Mucosa of descending colon (tissue), 3 donors: ENCODE measurements at regions not wholly inside any gene's neighbourhood (a gene's known extent, or its start where the extent isn't known, plus 50 kb on each side); places are given as distances from the start of the nearest gene placed in this dataset.

ENCODE experiments used
- ATAC-seq: fragments of 200-7000 bp; cut with Tn5 transposase; one replicate; pipeline ENCODE4 v1.9.1; 2020; ENCODE audit warnings: mild to moderate bottlenecking, moderate library complexity
- DNase-seq, 3 donors: peaks; one replicate each; pipeline ENCODE4 v3.0.0-alpha.2; 2020
- H3K36me3 ChIP-seq: fragments of 200-600 bp; one replicate; pipeline ENCODE4 v1.8.0; 2021; ENCODE audit warnings: low read depth, mild to moderate bottlenecking
- H3K4me1 ChIP-seq: fragments of 200-600 bp; one replicate; pipeline ENCODE4 v1.8.0; 2021; ENCODE audit warnings: low read depth, mild to moderate bottlenecking
- H3K4me3 ChIP-seq: fragments of 200-600 bp; one replicate; pipeline ENCODE4 v1.8.0; 2021; ENCODE audit warnings: mild to moderate bottlenecking
- H3K9me3 ChIP-seq: fragments of 200-600 bp; one replicate; pipeline ENCODE4 v1.8.0; 2021; ENCODE audit warnings: mild to moderate bottlenecking
- intact Hi-C, 2 donors: fragments of 100-400 bp; cut with DNase I in 1 of 2; cut with micrococcal nuclease in 1 of 2; formaldehyde crosslinking; loops; one replicate each; pipeline versions ENCODE4 v1.11.0 to v1.11.1; 2022; cut with DNase I, micrococcal nuclease
- TF ChIP-seq, protein P1 (sequence below): fragments of 200-600 bp; IDR thresholded peaks from one replicate; pipeline ENCODE4 v1.8.0; 2022; ENCODE audit warnings: antibody characterized with exemption, mild to moderate bottlenecking
- donor health status: DM: no; HTN: no; CAD: no; lungs with moderate emphysema.
- donor health status: DM: no; HTN: no; CAD: no.
- donor health status: DM: no; HTN: yes; CAD: no.

DNA sequence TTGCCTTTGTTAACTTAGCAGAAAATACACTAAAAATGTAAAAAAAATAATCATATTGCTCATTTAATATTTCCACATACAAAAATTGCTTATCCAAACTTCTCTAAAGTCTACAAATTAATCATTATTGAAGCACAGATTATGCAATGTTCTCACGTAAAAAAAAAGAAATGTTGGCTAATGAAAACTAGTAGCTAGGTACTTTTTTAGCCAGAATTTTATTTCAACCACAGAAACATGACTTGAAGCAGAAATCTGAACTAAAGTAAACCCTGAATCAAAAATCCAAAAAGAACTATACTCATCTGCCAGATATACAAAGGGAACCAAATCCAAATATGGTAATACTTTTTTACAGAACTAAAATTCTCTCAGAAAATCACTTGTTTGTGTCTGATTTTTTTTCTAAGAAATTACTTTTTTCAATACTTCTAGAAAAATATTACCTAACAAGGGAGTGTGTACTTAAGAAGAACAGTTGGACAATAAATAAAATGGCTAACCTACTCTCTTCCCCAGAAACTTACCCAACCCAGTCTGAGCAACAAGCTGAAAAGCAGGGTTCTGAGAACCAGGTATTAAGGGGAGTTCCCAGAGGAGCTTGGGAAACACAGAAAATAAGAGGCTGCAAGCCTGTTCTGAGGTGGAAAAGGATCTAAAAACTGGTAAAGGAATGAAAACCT, 78.4 kb upstream of the RAP1B start:
- TF ChIP-seq, protein P1, sequence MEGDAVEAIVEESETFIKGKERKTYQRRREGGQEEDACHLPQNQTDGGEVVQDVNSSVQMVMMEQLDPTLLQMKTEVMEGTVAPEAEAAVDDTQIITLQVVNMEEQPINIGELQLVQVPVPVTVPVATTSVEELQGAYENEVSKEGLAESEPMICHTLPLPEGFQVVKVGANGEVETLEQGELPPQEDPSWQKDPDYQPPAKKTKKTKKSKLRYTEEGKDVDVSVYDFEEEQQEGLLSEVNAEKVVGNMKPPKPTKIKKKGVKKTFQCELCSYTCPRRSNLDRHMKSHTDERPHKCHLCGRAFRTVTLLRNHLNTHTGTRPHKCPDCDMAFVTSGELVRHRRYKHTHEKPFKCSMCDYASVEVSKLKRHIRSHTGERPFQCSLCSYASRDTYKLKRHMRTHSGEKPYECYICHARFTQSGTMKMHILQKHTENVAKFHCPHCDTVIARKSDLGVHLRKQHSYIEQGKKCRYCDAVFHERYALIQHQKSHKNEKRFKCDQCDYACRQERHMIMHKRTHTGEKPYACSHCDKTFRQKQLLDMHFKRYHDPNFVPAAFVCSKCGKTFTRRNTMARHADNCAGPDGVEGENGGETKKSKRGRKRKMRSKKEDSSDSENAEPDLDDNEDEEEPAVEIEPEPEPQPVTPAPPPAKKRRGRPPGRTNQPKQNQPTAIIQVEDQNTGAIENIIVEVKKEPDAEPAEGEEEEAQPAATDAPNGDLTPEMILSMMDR = no peak
- DNase-seq (no peak), ATAC-seq (no peak)
- Histone ChIP-seq H3K36me3 (no peaks in the 10 kb centered on the region), H3K9me3 (no peaks in the 10 kb centered on the region), H3K4me1 (no peaks in the 10 kb centered on the region), H3K4me3 (no peak overlapping the region)
- intact Hi-C loops = no loop called here

GRCh38 chr12:68532887-68533248, 77.8 kb upstream of the RAP1B start:
- no peak for DNase-seq
- Histone ChIP-seq H3K36me3 (no peaks in the 10 kb centered on the region), H3K4me3 (no peak overlapping the region), H3K9me3 (no peaks in the 10 kb centered on the region), H3K4me1 (no peaks in the 10 kb centered on the region)
- no peak for ATAC-seq
- intact Hi-C loops = no loop called here
- TF ChIP-seq, protein P1 = no peak

GRCh38 chr12:68534108-68534507, 76.6 kb upstream of the RAP1B start:
- TF ChIP-seq, protein P1 = no peak
- DNase-seq = no peak
- Histone ChIP-seq H3K36me3 (no peaks in the 10 kb centered on the region), H3K9me3 (no peaks in the 10 kb centered on the region), H3K4me3 (no peak overlapping the region), H3K4me1 (no peaks in the 10 kb centered on the region)
- intact Hi-C loops = no loop called here
- no peak for ATAC-seq

GRCh38 chr12:68536885-68537485, 73.7 kb upstream of the RAP1B start:
- no peak overlapping the region for H3K4me3 ChIP-seq
- ATAC-seq (no peak), DNase-seq (no peak)
- TF ChIP-seq, protein P1 = no peak
- H3K9me3 ChIP-seq = no peaks in the 10 kb centered on the region
- no peaks in the 10 kb centered on the region for H3K36me3 ChIP-seq
- intact Hi-C loops = no loop called here
- peaks cover 7% of the 10 kb centered on the region for H3K4me1 ChIP-seq

GRCh38 chr12:68537571-68537970, 73.1 kb upstream of the RAP1B start:
- Histone ChIP-seq H3K4me1 (peaks cover 7% of the 10 kb centered on the region), H3K4me3 (no peak overlapping the region), H3K36me3 (no peaks in the 10 kb centered on the region), H3K9me3 (no peaks in the 10 kb centered on the region)
- ATAC-seq (no peak), DNase-seq (no peak)
- TF ChIP-seq, protein P1 = no peak
- intact Hi-C loops = no loop called here
